Keratinocyte (primary cell): ENCODE measurements at regions not wholly inside any gene's neighbourhood (a gene's known extent, or its start where the extent isn't known, plus 50 kb on each side); places are given as distances from the start of the nearest gene placed in this dataset.

Experiments
- DNase-seq: peaks from one replicate; pipeline ENCODE4 v3.0.0-alpha.2; 2011; ENCODE audit warnings: low read depth, missing footprints, low spot score
- FAIRE-seq: peaks from 2 replicates; lab custom pipeline; 2011; peaks lifted over from hg19 to GRCh38; lab: Jason Lieb, UNC
- H2AFZ ChIP-seq: 2 replicates; pipeline ENCODE4 v1.6.0; 2012; ENCODE audit warnings: low read length, control low read depth, inconsistent platforms; ENCODE audit not compliant: control insufficient read depth
- H3K27ac ChIP-seq: 2 replicates; pipeline ENCODE4 v1.5.1; 2011; ENCODE audit warnings: low read length; ENCODE audit not compliant: control insufficient read depth, insufficient read depth
- H3K27me3 ChIP-seq: 3 replicates; pipeline ENCODE4 v1.6.0; 2011; ENCODE audit warnings: low read length; ENCODE audit not compliant: control insufficient read depth, insufficient read depth; ENCODE audit errors: extremely low read depth
- H3K36me3 ChIP-seq, 2 experiments: 2 replicates in 1 of 2; 3 replicates in 1 of 2; pipeline ENCODE4 v1.5.1; 2011; ENCODE audit warnings: low read length in 2 of 2, mild to moderate bottlenecking in 1 of 2; ENCODE audit not compliant: control insufficient read depth in 2 of 2, insufficient read depth in 2 of 2; ENCODE audit errors: extremely low read depth in 1 of 2
- H3K4me1 ChIP-seq: 3 replicates; pipeline ENCODE4 v1.5.1; 2011; ENCODE audit warnings: low read length; ENCODE audit not compliant: control insufficient read depth, insufficient read depth; ENCODE audit errors: extremely low read depth
- H3K4me2 ChIP-seq: 3 replicates; pipeline ENCODE4 v1.6.0; 2011; ENCODE audit warnings: low read depth, low read length; ENCODE audit not compliant: control insufficient read depth, insufficient read depth; ENCODE audit errors: extremely low read depth
- H3K4me3 ChIP-seq, 3 experiments: fragments of 200-600 bp in 1 of 3; sonication (generic) in 1 of 3; 2 replicates in 2 of 3; 3 replicates in 1 of 3; pipeline ENCODE4 v1.5.1; 2011 to 2016; ENCODE audit warnings: low read length in 3 of 3, mild to moderate bottlenecking in 3 of 3, control low read depth in 2 of 3, inconsistent platforms in 1 of 3, low read depth in 1 of 3, mixed read lengths in 1 of 3, mixed run types in 1 of 3, moderate library complexity in 1 of 3; ENCODE audit not compliant: control insufficient read depth in 2 of 3, insufficient read depth in 2 of 3; ENCODE audit errors: extremely low read depth in 1 of 3
- H3K79me2 ChIP-seq: 2 replicates; pipeline ENCODE4 v1.6.0; 2012; ENCODE audit warnings: low read length; ENCODE audit not compliant: control insufficient read depth, insufficient read depth
- H3K9ac ChIP-seq: 3 replicates; pipeline ENCODE4 v1.6.0; 2011; ENCODE audit warnings: low read length; ENCODE audit not compliant: control insufficient read depth, insufficient read depth; ENCODE audit errors: extremely low read depth
- H3K9me1 ChIP-seq: 3 replicates; pipeline ENCODE4 v1.6.0; 2011; ENCODE audit warnings: low read length; ENCODE audit not compliant: control insufficient read depth, insufficient read depth; ENCODE audit errors: extremely low read depth
- H3K9me3 ChIP-seq: 2 replicates; pipeline ENCODE4 v1.5.1; 2012; ENCODE audit warnings: low read depth, low read length; ENCODE audit not compliant: control insufficient read depth
- H4K20me1 ChIP-seq: 3 replicates; pipeline ENCODE4 v1.6.0; 2011; ENCODE audit warnings: low read length; ENCODE audit not compliant: control insufficient read depth, insufficient read depth; ENCODE audit errors: extremely low read depth
- EZH2 ChIP-seq: IDR thresholded peaks from one replicate; pipeline ENCODE4 v1.6.1; 2012; ENCODE audit warnings: inconsistent platforms, mild to moderate bottlenecking, low read length, moderate library complexity
- dilution Hi-C: fragments of 300-500 bp; cut with MboI; formaldehyde crosslinking; loops from one replicate; pipeline ENCODE4 v1.7.0; 2020; ENCODE audit warnings: low sequenced_read_pairs; ENCODE audit not compliant: extremely low pct_ligation_motif_present
- TF ChIP-seq, protein P1 (sequence below), 3 experiments: IDR thresholded peaks in 1 of 3; conservative IDR thresholded peaks in 1 of 3; optimal IDR thresholded peaks in 1 of 3; 2 replicates in 2 of 3; 3 replicates in 1 of 3; pipeline versions ENCODE3 to v1.5.1; 2011; ENCODE audit warnings: low read length in 3 of 3, mild to moderate bottlenecking in 3 of 3, moderate library complexity in 2 of 3, control low read depth in 1 of 3, inconsistent platforms in 1 of 3; ENCODE audit not compliant: insufficient read depth in 2 of 3; ENCODE audit errors: extremely low read depth in 1 of 3

- H3K27me3 ChIP-seq, result no peaks in the 10 kb centered on the region
- H2AFZ ChIP-seq, result no peak overlapping the region
- H3K36me3 ChIP-seq, result no peaks in the 10 kb centered on the region
- no peak for FAIRE-seq
- no peaks in the 10 kb centered on the region for H3K79me2 ChIP-seq
- no peaks in the 10 kb centered on the region for H3K9me1 ChIP-seq
- dilution Hi-C loops, result no loop called here
- H4K20me1 ChIP-seq, result no peaks in the 10 kb centered on the region
- TF ChIP-seq, protein P1, sequence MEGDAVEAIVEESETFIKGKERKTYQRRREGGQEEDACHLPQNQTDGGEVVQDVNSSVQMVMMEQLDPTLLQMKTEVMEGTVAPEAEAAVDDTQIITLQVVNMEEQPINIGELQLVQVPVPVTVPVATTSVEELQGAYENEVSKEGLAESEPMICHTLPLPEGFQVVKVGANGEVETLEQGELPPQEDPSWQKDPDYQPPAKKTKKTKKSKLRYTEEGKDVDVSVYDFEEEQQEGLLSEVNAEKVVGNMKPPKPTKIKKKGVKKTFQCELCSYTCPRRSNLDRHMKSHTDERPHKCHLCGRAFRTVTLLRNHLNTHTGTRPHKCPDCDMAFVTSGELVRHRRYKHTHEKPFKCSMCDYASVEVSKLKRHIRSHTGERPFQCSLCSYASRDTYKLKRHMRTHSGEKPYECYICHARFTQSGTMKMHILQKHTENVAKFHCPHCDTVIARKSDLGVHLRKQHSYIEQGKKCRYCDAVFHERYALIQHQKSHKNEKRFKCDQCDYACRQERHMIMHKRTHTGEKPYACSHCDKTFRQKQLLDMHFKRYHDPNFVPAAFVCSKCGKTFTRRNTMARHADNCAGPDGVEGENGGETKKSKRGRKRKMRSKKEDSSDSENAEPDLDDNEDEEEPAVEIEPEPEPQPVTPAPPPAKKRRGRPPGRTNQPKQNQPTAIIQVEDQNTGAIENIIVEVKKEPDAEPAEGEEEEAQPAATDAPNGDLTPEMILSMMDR (optimal IDR thresholded peaks at IDR 0.05 in 1 of 3, IDR thresholded peaks at IDR 0.05 in 1 of 3, conservative IDR thresholded peaks at IDR 0.05 in 1 of 3; ENCODE audit: extremely low read depth in 1 of 3, insufficient read depth in 2 of 3, low read length in 3 of 3), result no peak
- TF ChIP-seq EZH2, result no peak
- no peaks in the 10 kb centered on the region for H3K4me1 ChIP-seq
- DNase-seq, result no peak
- no peaks in the 10 kb centered on the region for H3K9me3 ChIP-seq
- no peak overlapping the region for H3K4me3 ChIP-seq
- H3K4me2 ChIP-seq, result no peak overlapping the region
- H3K27ac ChIP-seq, result no peak overlapping the region
- no peak overlapping the region for H3K9ac ChIP-seq
Measured at GRCh38 chr2:241958818-241959545, 89.5 kb downstream of the RTP5 start.

- Histone ChIP-seq H3K9ac (no peak overlapping the region), H2AFZ (no peak overlapping the region), H3K79me2 (no peaks in the 10 kb centered on the region), H3K9me3 (no peaks in the 10 kb centered on the region), H3K4me2 (no peak overlapping the region), H3K36me3 (no peaks in the 10 kb centered on the region), H4K20me1 (no peaks in the 10 kb centered on the region), H3K27me3 (no peaks in the 10 kb centered on the region), H3K4me3 (no peak overlapping the region), H3K4me1 (no peaks in the 10 kb centered on the region), H3K9me1 (no peaks in the 10 kb centered on the region), H3K27ac (no peak overlapping the region)
- DNase-seq, result no peak
- FAIRE-seq, result no peak
- TF ChIP-seq, protein P1 (optimal IDR thresholded peaks at IDR 0.05 in 1 of 3, IDR thresholded peaks at IDR 0.05 in 1 of 3, conservative IDR thresholded peaks at IDR 0.05 in 1 of 3; ENCODE audit: extremely low read depth in 1 of 3, insufficient read depth in 2 of 3, low read length in 3 of 3), result no peak
- no peak for TF ChIP-seq EZH2
- dilution Hi-C loops, result no loop called here
Measured at GRCh38 chr2:241959751-241960269, 90.3 kb downstream of the RTP5 start.
